DMS79 treated with DMSO at 0.1 percent for 48 hours (cell line): ENCODE measurements at regions not wholly inside any gene's neighbourhood (a gene's known extent, or its start where the extent isn't known, plus 50 kb on each side); places are given as distances from the start of the nearest gene placed in this dataset.
"Not testable (repeated sequence)": the region's sequence is repeated elsewhere in the genome, so short reads cannot be mapped to it uniquely, and the experiment has no call there.

Source experiments
- DNase-seq: peaks from one replicate; lab custom pipeline; 2025; lab: John Stamatoyannopoulos, UW

DNA sequence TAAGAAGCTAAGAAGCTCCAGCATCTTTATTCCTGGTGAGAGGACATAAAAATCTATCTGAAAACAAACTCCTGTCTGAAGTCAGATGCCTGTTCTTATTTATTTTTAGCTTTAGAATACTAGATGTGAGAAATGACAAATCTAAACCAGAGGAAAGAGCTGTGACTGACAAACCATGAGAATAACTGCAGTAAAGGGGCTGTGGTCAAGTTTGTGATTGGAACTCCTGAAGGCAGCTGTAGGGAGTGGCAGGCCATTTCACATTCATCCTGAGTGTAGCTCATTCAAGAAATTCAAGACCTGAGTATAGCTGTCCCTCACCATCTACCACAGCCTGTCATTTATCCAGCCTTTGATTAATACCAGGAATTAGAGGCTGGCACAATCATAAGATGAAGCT, 718.8 kb downstream of the BRINP1 start:
- DNase-seq, result no peak

DNA sequence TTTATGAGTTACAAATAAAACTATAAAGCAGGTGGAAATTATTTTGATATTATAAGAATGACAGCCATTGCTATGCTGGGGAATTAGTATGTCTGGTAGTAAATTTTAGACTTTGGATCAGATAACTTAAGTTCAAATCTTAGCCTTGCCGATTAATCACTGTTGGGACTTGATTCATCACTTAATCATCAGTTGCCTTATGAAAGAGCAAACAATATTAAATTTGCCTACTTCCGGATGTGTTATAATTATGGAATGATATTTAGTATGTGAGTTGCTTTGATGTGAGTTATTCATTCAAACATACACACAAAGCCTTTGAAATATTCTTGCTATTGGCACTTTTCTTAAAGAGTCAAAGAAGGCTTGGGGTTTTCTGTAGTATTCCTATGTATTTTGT, 717.7 kb downstream of the BRINP1 start:
- DNase-seq, result no peak

GRCh38 chr9:118652258-118652657, 717.0 kb downstream of the BRINP1 start:
- no peak for DNase-seq

DNA sequence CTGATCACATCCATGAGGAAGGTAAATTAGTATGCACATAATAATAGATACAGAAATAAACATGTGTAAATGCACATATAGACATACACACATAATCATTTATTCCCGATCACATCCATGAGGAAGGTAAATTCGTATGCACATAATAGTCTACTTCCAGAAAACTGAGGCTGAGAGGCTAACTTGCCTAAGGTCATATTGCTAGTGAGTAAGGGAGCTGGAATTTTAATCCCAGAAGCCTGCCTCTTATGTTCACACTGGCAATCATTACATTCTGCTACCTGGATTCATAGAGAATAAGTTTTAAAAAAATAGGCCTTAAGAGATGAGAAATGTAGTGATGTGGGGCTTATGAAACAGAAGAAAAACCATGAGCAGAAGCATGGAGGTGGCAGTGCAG, 716.3 kb downstream of the BRINP1 start:
- DNase-seq, result no peak

DNA sequence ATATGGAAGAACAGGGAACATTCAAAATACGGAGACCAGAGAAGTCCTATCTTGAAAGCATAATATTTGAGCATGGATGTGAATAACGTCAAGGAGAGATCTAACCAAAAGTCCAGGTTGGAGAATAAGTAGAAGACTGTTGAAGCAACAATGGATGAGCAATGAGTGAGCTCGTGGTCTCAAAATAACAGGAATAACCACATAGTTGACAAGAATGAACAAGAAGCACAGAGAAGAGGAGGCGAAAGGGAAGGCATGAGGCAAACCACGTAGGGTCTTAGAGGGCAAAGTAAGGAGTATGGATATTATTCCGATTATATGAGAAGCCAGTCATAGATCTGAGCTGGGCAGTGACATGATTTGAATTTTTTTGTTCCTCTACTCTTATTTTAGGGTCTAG, 710.2 kb downstream of the BRINP1 start:
- no peak for DNase-seq

DNA sequence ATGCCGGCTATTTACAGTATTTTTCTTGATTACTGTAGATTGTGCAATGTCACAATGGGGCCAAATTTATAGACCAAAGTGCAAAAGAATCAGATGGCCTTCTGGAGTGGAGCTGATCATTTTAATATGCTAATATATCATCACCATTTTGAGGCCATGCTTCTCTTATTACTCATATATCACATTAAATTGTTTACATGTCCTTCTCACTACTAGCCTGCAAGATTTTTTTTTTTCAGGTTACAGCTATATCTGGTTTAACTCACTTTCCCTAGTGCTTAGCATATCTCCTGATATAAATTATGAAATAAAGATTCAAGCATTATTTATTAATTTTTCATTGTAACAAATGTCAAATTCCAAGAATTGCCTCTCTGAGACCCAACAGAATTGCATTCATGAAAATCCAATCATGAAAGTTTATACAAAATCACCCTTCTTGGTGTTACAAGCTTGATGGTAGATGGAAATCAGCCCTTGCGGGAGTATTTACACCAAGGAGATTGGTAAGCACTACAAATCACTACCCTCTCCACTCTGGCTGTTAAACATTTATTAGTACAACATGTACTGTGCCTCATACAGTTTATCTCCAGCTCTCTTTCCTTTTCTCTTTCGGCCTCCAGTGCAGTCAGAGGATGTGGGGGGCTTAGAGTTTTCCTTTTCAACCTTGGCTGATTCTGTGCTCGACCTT, 703.9 kb downstream of the BRINP1 start:
- DNase-seq, result no peak

GRCh38 chr9:118670011-118670953, 699.0 kb downstream of the BRINP1 start:
- no peak for DNase-seq

GRCh38 chr9:118674942-118675341, 694.3 kb downstream of the BRINP1 start:
- DNase-seq, result peak; percentile 12

- DNase-seq, result not testable (repeated sequence)
Observed at GRCh38 chr9:118677936-118678653, 691.1 kb downstream of the BRINP1 start.

GRCh38 chr9:118686959-118687358, 682.3 kb downstream of the BRINP1 start:
- no peak for DNase-seq

DNA sequence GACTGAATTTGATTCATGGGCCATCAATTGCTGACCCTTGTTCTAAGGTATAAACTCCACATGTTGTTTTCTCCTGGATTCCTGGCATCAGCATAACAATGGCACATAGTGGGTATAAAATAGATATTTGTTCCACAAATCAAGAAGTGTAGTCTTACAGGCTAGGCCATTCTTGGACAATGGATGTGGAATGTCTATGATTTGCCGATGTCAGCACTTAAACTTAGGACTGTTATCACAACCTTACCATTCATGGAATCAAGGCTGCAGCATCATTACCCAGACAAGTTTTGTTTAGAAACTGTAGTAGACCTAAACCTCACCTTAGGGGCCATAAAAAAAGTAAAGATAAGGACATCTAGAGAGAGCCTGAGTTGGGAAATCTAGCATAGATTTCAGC, 680.0 kb downstream of the BRINP1 start:
- no peak for DNase-seq

- DNase-seq, result no peak
Observed at GRCh38 chr9:118692613-118693012, 676.6 kb downstream of the BRINP1 start.

DNA sequence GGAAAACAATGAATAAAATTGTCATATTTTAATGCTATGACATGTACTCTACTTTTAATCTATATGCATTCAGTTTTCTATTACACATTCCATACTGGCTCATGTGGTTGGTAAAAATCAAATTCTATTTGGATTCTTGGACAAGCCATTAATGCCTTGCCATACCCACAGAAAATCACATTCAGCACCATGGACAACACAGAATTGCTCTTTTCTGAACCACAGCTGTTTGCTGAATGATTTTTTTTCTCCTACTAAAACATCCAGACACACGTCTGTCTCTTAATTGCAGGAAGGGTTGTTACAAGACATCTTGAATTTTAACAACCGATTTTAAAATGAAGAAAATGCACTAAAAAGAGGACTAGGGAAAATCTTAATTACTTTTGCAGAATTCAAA, 675.6 kb downstream of the BRINP1 start:
- DNase-seq, result no peak

DNA sequence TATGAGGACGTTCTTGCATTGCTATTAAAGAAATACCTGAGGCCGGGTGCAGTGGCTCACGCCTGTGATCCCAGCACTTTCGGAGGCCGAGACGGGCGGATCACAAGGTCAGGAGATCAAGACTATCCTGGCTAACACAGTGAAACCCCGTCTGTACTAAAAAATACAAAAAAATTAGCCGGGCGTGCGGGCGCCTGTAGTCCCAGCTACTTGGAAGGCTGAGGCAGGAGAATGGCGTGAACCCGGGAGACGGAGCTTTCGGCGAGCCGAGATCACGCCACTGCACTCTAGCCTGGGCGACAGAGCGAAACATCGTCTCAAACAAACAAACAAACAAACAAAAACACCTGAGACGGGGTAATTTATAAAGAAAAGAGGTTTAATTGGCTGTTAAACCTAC, 674.0 kb downstream of the BRINP1 start:
- DNase-seq, result not testable (repeated sequence)

GRCh38 chr9:118701985-118702384, 667.2 kb downstream of the BRINP1 start:
- DNase-seq, result no peak

DNA sequence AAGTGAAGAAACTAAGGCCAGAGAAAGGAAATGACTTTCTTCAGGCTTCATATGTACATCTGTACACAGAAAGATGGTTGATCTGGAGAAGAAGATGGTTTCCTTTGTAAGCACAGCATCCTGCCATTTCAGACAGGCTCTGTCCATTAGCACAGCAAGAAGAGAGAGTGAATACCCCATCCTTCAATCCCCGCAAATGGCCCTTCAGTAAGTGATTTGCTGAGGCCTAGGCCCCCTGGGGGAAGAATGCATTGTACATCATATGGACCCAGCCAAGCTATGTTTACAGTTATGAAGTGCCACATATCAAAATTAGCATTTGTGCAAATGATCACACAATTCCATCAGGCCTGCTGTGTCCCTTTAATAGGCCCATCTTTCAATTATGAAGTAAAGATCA, 657.4 kb downstream of the BRINP1 start:
- no peak for DNase-seq

DNA sequence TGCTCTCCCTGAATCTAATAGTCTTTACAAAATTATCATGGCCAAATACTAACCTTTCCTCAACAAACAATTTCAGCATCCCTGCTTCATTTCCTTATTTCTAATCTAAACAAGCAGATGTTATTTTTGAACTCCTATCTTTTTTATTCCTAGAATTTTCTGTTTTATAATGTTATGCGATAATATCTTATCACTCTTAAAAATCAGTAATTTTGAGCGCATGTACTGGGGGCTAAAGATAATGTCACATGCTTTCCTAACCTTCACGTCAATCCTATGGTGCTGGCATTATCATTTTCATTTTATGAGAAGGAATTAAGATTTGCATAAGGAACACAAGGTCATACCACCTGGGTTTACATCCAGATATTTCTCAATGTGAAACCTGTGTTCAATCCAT, 648.0 kb downstream of the BRINP1 start:
- no peak for DNase-seq

GRCh38 chr9:118721923-118722322, 647.3 kb downstream of the BRINP1 start:
- no peak for DNase-seq

- DNase-seq, result no peak
Observed at GRCh38 chr9:118729981-118730380, 639.3 kb downstream of the BRINP1 start.

GRCh38 chr9:118732998-118733397, 636.2 kb downstream of the BRINP1 start:
- no peak for DNase-seq

GRCh38 chr9:118734696-118735095, 634.5 kb downstream of the BRINP1 start:
- DNase-seq, result no peak

GRCh38 chr9:118736406-118736805, 632.8 kb downstream of the BRINP1 start:
- DNase-seq, result no peak
